GM19351 (cell line): ENCODE measurements at regions not wholly inside any gene's neighbourhood (a gene's known extent, or its start where the extent isn't known, plus 50 kb on each side); places are given as distances from the start of the nearest gene placed in this dataset.
"Not testable (repeated sequence)": the region's sequence is repeated elsewhere in the genome, so short reads cannot be mapped to it uniquely, and the experiment has no call there.

Source experiments
- ATAC-seq: cut with Tn5 transposase; IDR thresholded peaks from one replicate; pipeline ENCODE4 v1.9.1; 2021; ENCODE audit warnings: mild to moderate bottlenecking, moderate library complexity; ENCODE audit not compliant: unreplicated experiment

GRCh38 chr11:134498326-134499139 is 86.5 kb upstream of the B3GAT1 start:
- no peak for ATAC-seq

GRCh38 chr11:134497586-134497985 is 85.5 kb upstream of the B3GAT1 start:
- ATAC-seq = no peak

- ATAC-seq = not testable (repeated sequence)
These were observed 84.0 kb upstream of the B3GAT1 start for GRCh38 chr11:134496058-134496457.

- ATAC-seq = not testable (repeated sequence)
These were observed 82.4 kb upstream of the B3GAT1 start for GRCh38 chr11:134494395-134494794.

GRCh38 chr11:134492411-134492810 is 80.4 kb upstream of the B3GAT1 start:
- ATAC-seq = not testable (repeated sequence)

- no peak for ATAC-seq
These were observed 77.7 kb upstream of the B3GAT1 start for GRCh38 chr11:134489728-134490127.

- ATAC-seq = no peak
These were observed 76.9 kb upstream of the B3GAT1 start for GRCh38 chr11:134488913-134489312.

- ATAC-seq = no peak
These were observed 76.5 kb upstream of the B3GAT1 start for GRCh38 chr11:134488512-134488911.

GRCh38 chr11:134487696-134488095 is 75.7 kb upstream of the B3GAT1 start:
- ATAC-seq = no peak

- ATAC-seq = no peak
These were observed 74.7 kb upstream of the B3GAT1 start for GRCh38 chr11:134486704-134487103.

- no peak for ATAC-seq
These were observed 74.1 kb upstream of the B3GAT1 start for GRCh38 chr11:134486106-134486505.

- ATAC-seq = no peak
These were observed 73.3 kb upstream of the B3GAT1 start for GRCh38 chr11:134485316-134485715.

- ATAC-seq = no peak
These were observed 71.8 kb upstream of the B3GAT1 start for GRCh38 chr11:134483857-134484256.

GRCh38 chr11:134483291-134483690 is 71.2 kb upstream of the B3GAT1 start:
- ATAC-seq = no peak

- ATAC-seq = no peak
These were observed 70.8 kb upstream of the B3GAT1 start for GRCh38 chr11:134482865-134483264.

- ATAC-seq = no peak
These were observed 70.0 kb upstream of the B3GAT1 start for GRCh38 chr11:134481933-134482527.

GRCh38 chr11:134481135-134481534 is 69.1 kb upstream of the B3GAT1 start:
- no peak for ATAC-seq

- no peak for ATAC-seq
These were observed 68.2 kb upstream of the B3GAT1 start for GRCh38 chr11:134480136-134480712.

- no peak for ATAC-seq
These were observed 67.4 kb upstream of the B3GAT1 start for GRCh38 chr11:134479206-134480135.

- no peak for ATAC-seq
These were observed 66.6 kb upstream of the B3GAT1 start for GRCh38 chr11:134478611-134479010.

- ATAC-seq = no peak
These were observed 66.1 kb upstream of the B3GAT1 start for GRCh38 chr11:134478176-134478575.
